ENCODE measurements at regions not wholly inside any gene's neighbourhood (a gene's known extent, or its start where the extent isn't known, plus 50 kb on each side); places are given as distances from the start of the nearest gene placed in this dataset.

GRCh38 chr6:26206868-26207801, 119.9 kb downstream of the HFE start:
- Histone ChIP-seq H3K79me2 (ENCODE audit: control insufficient read depth, insufficient read depth, low read length) (no peaks in the 10 kb centered on the region), H3K4me2 (replicated peaks; ENCODE audit: low read depth, low read length, poor library complexity, severe bottlenecking) (peak overlapping the region; percentile 79), H3K4me3 (ENCODE audit: control extremely low read depth in 1 of 5, extremely low read depth in 1 of 5, insufficient read depth in 1 of 5, low read depth in 2 of 5, low read length in 4 of 5) (peak overlapping the region in 1 of 5 experiments; percentile 94), H3K36me3 (replicated peaks in 1 of 2; ENCODE audit: control extremely low read depth in 1 of 2, control insufficient read depth in 1 of 2, extremely low read depth in 1 of 2, insufficient read depth in 2 of 2, low read length in 1 of 2) (no peaks in the 10 kb centered on the region), H4K20me1 (ENCODE audit: control insufficient read depth, insufficient read depth, low read length, poor library complexity, severe bottlenecking) (no peaks in the 10 kb centered on the region), H3K27me3 (replicated peaks in 1 of 4; ENCODE audit: control extremely low read depth in 1 of 4, control insufficient read depth in 3 of 4, insufficient read depth in 4 of 4, low read length in 3 of 4) (no peaks in the 10 kb centered on the region), H3K4me1 (ENCODE audit: control insufficient read depth in 2 of 2, insufficient read depth in 2 of 2, low read length in 2 of 2) (peaks cover 19 to 30% of the 10 kb centered on the region in 2 donors), H3K9ac (ENCODE audit: low read length) (no peak overlapping the region), H3K27ac (ENCODE audit: low read length in 2 of 2) (peak overlapping the region; percentile 88 to 96), H3K9me3 (ENCODE audit: control extremely low read depth in 1 of 3, control insufficient read depth in 2 of 3, insufficient read depth in 1 of 3, low read length in 2 of 3) (peaks cover 0 to 14% (median 0%) of the 10 kb centered on the region in 3 donors), H2AFZ (ENCODE audit: insufficient read depth, low read depth, low read length, poor library complexity, severe bottlenecking) (no peak overlapping the region)
- ATAC-seq (ENCODE audit: low read depth) (no peak), DNase-seq (no peak)
- no peak overlapping the region for H3K4me3 Mint-ChIP-seq
- CTCF ChIA-PET = interaction anchor here (1.7 kb wide), 1 partner anchor 10 kb away, joined by 4 read pairs; a partner anchor contains a TSS
- intact Hi-C loops (cut with micrococcal nuclease) = loop anchor here (2.0 kb wide), 1 partner anchor 16 kb away; no protein-coding TSS in a partner anchor
- no peaks in the 10 kb centered on the region for H3K27me3 Mint-ChIP-seq
- TF ChIP-seq EZH2 (IDR thresholded peaks at IDR 0.05; ENCODE audit: borderline replicate concordance, insufficient read depth, low read depth, low read length, poor library complexity, severe bottlenecking) = no peak
- TF ChIP-seq CTCF (IDR thresholded peaks at IDR 0.05) = no peak
- no peak overlapping the region for H3K27ac Mint-ChIP-seq
- H3K4me1 Mint-ChIP-seq = peaks cover 17% of the 10 kb centered on the region
- H3K9me3 Mint-ChIP-seq (ENCODE audit: insufficient read depth) = peaks cover 3% of the 10 kb centered on the region
- 81% methylated on average over 4 of the region's 8 CpGs for WGBS (ENCODE audit: insufficient coverage)
- POLR2A ChIA-PET = interaction anchor here (0.6 to 5.8 kb wide), 8 partner anchors 9 to 939 kb away, joined by 3 to 96 read pairs (median 4); a partner anchor contains a TSS

- ATAC-seq (ENCODE audit: low read depth) = no peak
- peaks cover 0 to 30% (median 2%) of the 10 kb centered on the region in 3 donors for H3K9me3 ChIP-seq (ENCODE audit: control extremely low read depth in 1 of 3, control insufficient read depth in 2 of 3, insufficient read depth in 1 of 3, low read length in 2 of 3)
- no peak overlapping the region for H3K27ac ChIP-seq (ENCODE audit: low read length in 2 of 2)
- no peaks in the 10 kb centered on the region for H4K20me1 ChIP-seq (ENCODE audit: control insufficient read depth, insufficient read depth, low read length, poor library complexity, severe bottlenecking)
- intact Hi-C loops (cut with micrococcal nuclease) = no loop called here
- no peak for DNase-seq
- peaks cover 8 to 19% of the 10 kb centered on the region in 2 donors for H3K4me1 ChIP-seq (ENCODE audit: control insufficient read depth in 2 of 2, insufficient read depth in 2 of 2, low read length in 2 of 2)
- H3K4me3 ChIP-seq (ENCODE audit: control extremely low read depth in 1 of 5, extremely low read depth in 1 of 5, insufficient read depth in 1 of 5, low read depth in 2 of 5, low read length in 4 of 5) = no peak overlapping the region
- Mint-ChIP-seq H3K4me1 (peaks cover 9% of the 10 kb centered on the region), H3K27ac (no peak overlapping the region), H3K4me3 (no peak overlapping the region), H3K27me3 (no peaks in the 10 kb centered on the region), H3K9me3 (ENCODE audit: insufficient read depth) (peaks cover 7% of the 10 kb centered on the region)
- CTCF ChIA-PET = no interaction called here
- TF ChIP-seq EZH2 (IDR thresholded peaks at IDR 0.05; ENCODE audit: borderline replicate concordance, insufficient read depth, low read depth, low read length, poor library complexity, severe bottlenecking) (no peak), CTCF (IDR thresholded peaks at IDR 0.05) (no peak)
- POLR2A ChIA-PET = interaction anchor here (0.7 to 1.1 kb wide), 2 partner anchors 40 to 155 kb away, joined by 3 to 9 read pairs; a partner anchor contains a TSS
- H3K27me3 ChIP-seq (replicated peaks in 1 of 4; ENCODE audit: control extremely low read depth in 1 of 4, control insufficient read depth in 3 of 4, insufficient read depth in 4 of 4, low read length in 3 of 4) = no peaks in the 10 kb centered on the region
- no peaks in the 10 kb centered on the region for H3K79me2 ChIP-seq (ENCODE audit: control insufficient read depth, insufficient read depth, low read length)
- WGBS (ENCODE audit: insufficient coverage) = no CpG with 5 or more reads among the region's 1 CpG
- no peak overlapping the region for H3K4me2 ChIP-seq (replicated peaks; ENCODE audit: low read depth, low read length, poor library complexity, severe bottlenecking)
- no peaks in the 10 kb centered on the region for H3K36me3 ChIP-seq (replicated peaks in 1 of 2; ENCODE audit: control extremely low read depth in 1 of 2, control insufficient read depth in 1 of 2, extremely low read depth in 1 of 2, insufficient read depth in 2 of 2, low read length in 1 of 2)
- no peak overlapping the region for H3K9ac ChIP-seq (ENCODE audit: low read length)
- H2AFZ ChIP-seq (ENCODE audit: insufficient read depth, low read depth, low read length, poor library complexity, severe bottlenecking) = no peak overlapping the region
Measured at GRCh38 chr6:26211963-26212362, 124.7 kb downstream of the HFE start.

Data from B cell (primary cell).